ENCODE measurements at regions not wholly inside any gene's neighbourhood (a gene's known extent, or its start where the extent isn't known, plus 50 kb on each side); places are given as distances from the start of the nearest gene placed in this dataset.

- no peak overlapping the region for H2AFZ ChIP-seq (ENCODE audit: low read depth, low read length)
- H3K9me3 ChIP-seq (ENCODE audit: insufficient read depth, low read length, severe bottlenecking) = no peaks in the 10 kb centered on the region
- H3K4me2 ChIP-seq (ENCODE audit: insufficient read depth, low read length) = no peak overlapping the region
- H3K4me3 ChIP-seq (ENCODE audit: low read depth in 1 of 2, low read length in 2 of 2) = no peak overlapping the region
- H3K79me2 ChIP-seq (ENCODE audit: insufficient read depth, low read length) = no peaks in the 10 kb centered on the region
- H3K9ac ChIP-seq (ENCODE audit: low read depth, low read length) = no peak overlapping the region
- no peaks in the 10 kb centered on the region for H4K20me1 ChIP-seq (ENCODE audit: insufficient read depth, low read length)
- no peaks in the 10 kb centered on the region for H3K27me3 ChIP-seq (ENCODE audit: insufficient read depth, low read length, poor library complexity)
- DNase-seq (no peak), ATAC-seq (ENCODE audit: insufficient read depth, low read depth) (no peak)
- H3K27ac ChIP-seq (ENCODE audit: low read length) = no peak overlapping the region
- no peaks in the 10 kb centered on the region for H3K36me3 ChIP-seq (ENCODE audit: insufficient read depth, low read length)
- TF ChIP-seq EZH2 (IDR thresholded peaks at IDR 0.05; ENCODE audit: borderline replicate concordance, low read depth, low read length, severe bottlenecking) = no peak
- no peaks in the 10 kb centered on the region for H3K4me1 ChIP-seq (ENCODE audit: insufficient read depth, low read length)
Observed at GRCh38 chr5:2240118-2240904, 357.6 kb upstream of the IRX4 start.

- H2AFZ ChIP-seq (ENCODE audit: low read depth, low read length) = no peak overlapping the region
- H3K4me2 ChIP-seq (ENCODE audit: insufficient read depth, low read length) = no peak overlapping the region
- H3K4me3 ChIP-seq (ENCODE audit: low read depth in 1 of 2, low read length in 2 of 2) = no peak overlapping the region
- no peaks in the 10 kb centered on the region for H3K36me3 ChIP-seq (ENCODE audit: insufficient read depth, low read length)
- no peak overlapping the region for H3K27ac ChIP-seq (ENCODE audit: low read length)
- H3K4me1 ChIP-seq (ENCODE audit: insufficient read depth, low read length) = no peaks in the 10 kb centered on the region
- peaks cover 4% of the 10 kb centered on the region for H3K9me3 ChIP-seq (ENCODE audit: insufficient read depth, low read length, severe bottlenecking)
- H3K79me2 ChIP-seq (ENCODE audit: insufficient read depth, low read length) = no peaks in the 10 kb centered on the region
- no peaks in the 10 kb centered on the region for H3K27me3 ChIP-seq (ENCODE audit: insufficient read depth, low read length, poor library complexity)
- no peak for TF ChIP-seq CTCF (IDR thresholded peaks at IDR 0.05; ENCODE audit: borderline replicate concordance, extremely low read depth, low read length, poor library complexity, severe bottlenecking)
- no peak for TF ChIP-seq EZH2 (IDR thresholded peaks at IDR 0.05; ENCODE audit: borderline replicate concordance, low read depth, low read length, severe bottlenecking)
- ATAC-seq (ENCODE audit: insufficient read depth, low read depth) (no peak), DNase-seq (no peak)
- no peak overlapping the region for H3K9ac ChIP-seq (ENCODE audit: low read depth, low read length)
- H4K20me1 ChIP-seq (ENCODE audit: insufficient read depth, low read length) = no peaks in the 10 kb centered on the region
Observed at GRCh38 chr5:2239201-2239910, 356.6 kb upstream of the IRX4 start.

- Histone ChIP-seq H2AFZ (ENCODE audit: low read depth, low read length) (no peak overlapping the region), H3K36me3 (ENCODE audit: insufficient read depth, low read length) (no peaks in the 10 kb centered on the region), H3K9me3 (ENCODE audit: insufficient read depth, low read length, severe bottlenecking) (peaks cover 4% of the 10 kb centered on the region), H3K4me3 (ENCODE audit: low read depth in 1 of 2, low read length in 2 of 2) (no peak overlapping the region), H3K4me2 (ENCODE audit: insufficient read depth, low read length) (no peak overlapping the region), H3K4me1 (ENCODE audit: insufficient read depth, low read length) (no peaks in the 10 kb centered on the region), H4K20me1 (ENCODE audit: insufficient read depth, low read length) (no peaks in the 10 kb centered on the region), H3K27ac (ENCODE audit: low read length) (no peak overlapping the region), H3K9ac (ENCODE audit: low read depth, low read length) (no peak overlapping the region), H3K79me2 (ENCODE audit: insufficient read depth, low read length) (no peaks in the 10 kb centered on the region), H3K27me3 (ENCODE audit: insufficient read depth, low read length, poor library complexity) (no peaks in the 10 kb centered on the region)
- TF ChIP-seq EZH2 (IDR thresholded peaks at IDR 0.05; ENCODE audit: borderline replicate concordance, low read depth, low read length, severe bottlenecking) (no peak), CTCF (IDR thresholded peaks at IDR 0.05; ENCODE audit: borderline replicate concordance, extremely low read depth, low read length, poor library complexity, severe bottlenecking) (no peak)
- ATAC-seq (ENCODE audit: insufficient read depth, low read depth) = no peak
- no peak for DNase-seq
Observed at GRCh38 chr5:2238732-2239131, 356.0 kb upstream of the IRX4 start.

GRCh38 chr5:2227433-2227832 is 344.7 kb upstream of the IRX4 start:
- Histone ChIP-seq H4K20me1 (ENCODE audit: insufficient read depth, low read length) (no peaks in the 10 kb centered on the region), H3K9ac (ENCODE audit: low read depth, low read length) (no peak overlapping the region), H3K79me2 (ENCODE audit: insufficient read depth, low read length) (no peaks in the 10 kb centered on the region), H3K27me3 (ENCODE audit: insufficient read depth, low read length, poor library complexity) (peaks cover 13% of the 10 kb centered on the region), H3K9me3 (ENCODE audit: insufficient read depth, low read length, severe bottlenecking) (no peaks in the 10 kb centered on the region), H3K36me3 (ENCODE audit: insufficient read depth, low read length) (no peaks in the 10 kb centered on the region), H2AFZ (ENCODE audit: low read depth, low read length) (no peak overlapping the region), H3K27ac (ENCODE audit: low read length) (no peak overlapping the region), H3K4me3 (ENCODE audit: low read depth in 1 of 2, low read length in 2 of 2) (no peak overlapping the region), H3K4me2 (ENCODE audit: insufficient read depth, low read length) (no peak overlapping the region), H3K4me1 (ENCODE audit: insufficient read depth, low read length) (no peaks in the 10 kb centered on the region)
- no peak for ATAC-seq (ENCODE audit: insufficient read depth, low read depth)
- no peak for DNase-seq
- TF ChIP-seq EZH2 (IDR thresholded peaks at IDR 0.05; ENCODE audit: borderline replicate concordance, low read depth, low read length, severe bottlenecking) = no peak
- no peak for TF ChIP-seq CTCF (IDR thresholded peaks at IDR 0.05; ENCODE audit: borderline replicate concordance, extremely low read depth, low read length, poor library complexity, severe bottlenecking)

Data from DND-41 (cell line).